Hypothalamus (tissue), 51 donors: ENCODE measurements at regions not wholly inside any gene's neighbourhood (a gene's known extent, or its start where the extent isn't known, plus 50 kb on each side); places are given as distances from the start of the nearest gene placed in this dataset.

Experiments
- DNase-seq, 51 donors: peaks; one replicate each; lab custom pipeline; 2025; lab: John Stamatoyannopoulos, UW

DNA sequence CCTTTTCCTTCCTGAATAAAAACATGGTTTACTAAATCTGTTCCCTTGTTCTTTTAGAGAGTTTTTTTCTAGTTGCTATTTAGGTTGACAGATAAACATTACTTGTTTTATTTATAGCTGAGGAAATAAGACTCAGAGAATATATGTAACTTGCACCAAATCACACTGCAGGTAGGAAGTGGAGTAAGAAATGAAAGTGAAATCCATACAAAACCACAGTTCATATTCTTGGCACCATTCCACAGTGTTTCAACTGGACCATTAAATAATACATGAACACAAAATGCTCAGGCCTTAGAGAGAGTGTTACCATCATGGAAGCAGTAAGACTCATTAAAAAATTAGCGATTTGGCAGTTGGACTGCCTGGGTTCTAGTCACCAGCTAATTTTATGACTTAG lies 326.9 kb upstream of the SLIT2 start:
- DNase-seq: no peak

DNA sequence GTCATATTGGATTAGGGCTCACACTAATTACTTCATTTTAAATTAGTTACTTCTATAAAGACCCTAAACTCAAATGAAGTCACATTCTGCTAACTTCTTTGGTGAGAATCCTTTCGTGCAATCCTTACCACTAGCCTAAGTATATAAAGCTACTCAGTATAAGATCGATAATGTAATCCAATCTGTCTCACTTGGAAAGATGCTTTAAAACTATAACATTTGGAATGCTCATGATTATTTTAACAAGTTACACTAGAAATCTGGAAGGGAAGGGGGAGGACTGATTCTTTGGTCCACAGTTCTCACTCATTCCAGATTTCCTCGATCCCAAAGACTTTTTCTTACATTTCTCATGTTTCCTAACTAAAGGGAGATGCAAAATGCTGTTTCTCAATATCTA lies 336.4 kb upstream of the SLIT2 start:
- no peak for DNase-seq

DNA sequence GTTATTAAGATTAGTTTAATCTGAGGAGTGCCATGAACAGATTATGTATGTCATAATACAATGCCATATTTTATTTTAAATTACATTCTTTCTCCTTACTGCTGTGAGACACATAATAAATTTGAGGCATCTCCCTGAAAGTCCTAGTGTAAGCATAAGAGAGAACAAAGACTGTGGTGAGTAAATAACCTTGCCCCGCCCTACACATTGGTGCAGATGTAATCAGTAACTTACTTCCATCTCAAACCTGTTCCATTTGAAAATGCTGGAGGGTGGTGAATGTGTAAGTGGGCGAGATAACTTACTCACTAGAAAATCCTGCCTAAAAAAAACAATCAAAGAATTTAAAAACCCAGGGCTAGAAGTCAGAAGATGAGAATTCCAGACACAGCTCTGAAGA lies 338.1 kb upstream of the SLIT2 start:
- no peak for DNase-seq

DNA sequence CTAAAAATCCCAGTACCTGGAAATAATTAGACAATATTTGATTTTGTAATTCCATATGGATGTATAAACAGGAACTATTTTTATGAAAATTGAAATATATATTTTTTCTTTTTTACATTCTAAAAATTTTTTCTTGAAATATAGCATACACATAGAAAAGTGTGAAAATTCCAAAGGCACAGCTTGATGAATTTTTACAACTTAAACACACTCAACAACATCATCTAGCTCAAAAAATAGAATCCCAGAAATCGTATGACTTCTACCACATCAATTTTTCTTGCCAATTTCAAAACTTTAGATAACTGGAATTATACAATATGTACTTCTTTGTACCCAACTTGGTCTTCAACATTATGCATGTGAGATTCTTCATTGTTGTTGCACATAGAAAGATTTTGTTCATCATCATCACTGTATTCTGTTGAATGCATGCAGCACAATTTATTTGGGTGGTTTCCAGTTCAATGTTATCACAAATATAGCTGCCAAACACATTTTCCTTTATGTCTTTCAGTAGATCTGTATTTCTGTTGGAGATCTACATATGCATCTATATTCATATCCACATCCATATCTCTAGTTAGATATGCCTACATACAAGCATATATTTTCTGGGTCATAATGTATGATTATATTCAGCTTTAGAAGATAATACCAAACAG lies 340.7 kb upstream of the SLIT2 start:
- DNase-seq: no peak

DNA sequence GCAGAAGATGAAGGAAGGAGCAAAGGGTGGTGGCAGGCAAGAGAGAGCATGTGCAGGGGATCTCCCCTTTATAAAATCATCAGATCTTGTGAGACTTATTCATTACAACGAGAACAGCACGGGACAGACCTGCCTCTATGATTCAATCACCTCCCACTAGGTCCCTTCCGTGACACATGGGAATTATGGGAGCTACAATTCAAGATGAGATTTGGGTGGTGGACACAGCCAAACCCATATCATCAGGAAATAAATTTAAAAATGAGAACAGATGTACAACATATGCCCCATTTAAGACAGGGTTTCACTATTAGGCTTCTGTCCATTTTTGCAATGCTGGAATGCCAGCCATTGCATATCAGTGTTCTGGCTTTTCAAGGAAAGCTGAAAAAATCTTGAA lies 346.7 kb upstream of the SLIT2 start:
- DNase-seq: no peak

DNA sequence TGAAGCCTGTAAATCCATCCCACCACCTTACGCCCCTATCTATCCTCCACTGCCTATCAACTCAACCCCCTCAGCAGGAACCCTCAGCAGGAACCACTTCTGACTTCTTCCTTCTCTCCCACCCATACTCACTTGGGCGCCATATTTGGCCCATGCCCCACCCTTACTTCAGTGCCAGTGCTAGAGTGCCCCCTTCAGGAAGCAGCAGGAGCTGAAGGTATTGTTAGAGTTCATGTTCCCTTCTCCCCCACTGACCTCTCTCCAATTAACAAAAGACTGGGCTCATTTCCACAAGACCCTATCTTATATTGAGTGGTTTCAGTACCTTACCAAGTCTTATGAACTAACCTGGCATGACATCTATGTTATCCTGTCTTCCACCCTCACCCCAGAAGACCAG lies 363.1 kb upstream of the SLIT2 start:
- DNase-seq: no peak

DNA sequence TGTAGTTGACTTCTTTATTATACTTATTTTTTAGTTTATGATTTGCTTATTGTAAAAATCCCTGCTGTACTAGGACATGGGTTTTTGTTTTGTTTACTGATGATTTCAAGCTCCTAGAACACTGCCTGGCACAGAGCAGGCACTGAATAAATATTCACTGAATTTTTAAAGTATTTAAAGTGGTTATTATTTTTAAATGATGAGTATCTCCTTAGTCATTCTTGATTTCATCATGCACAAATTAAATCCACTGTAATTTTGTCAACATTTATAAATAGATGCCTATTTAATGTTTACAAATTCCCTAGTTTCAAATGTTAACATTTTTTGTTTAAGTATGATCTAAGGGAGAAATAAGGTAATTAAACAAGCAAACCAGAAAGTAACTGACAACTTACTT lies 367.9 kb upstream of the SLIT2 start:
- DNase-seq: no peak

DNA sequence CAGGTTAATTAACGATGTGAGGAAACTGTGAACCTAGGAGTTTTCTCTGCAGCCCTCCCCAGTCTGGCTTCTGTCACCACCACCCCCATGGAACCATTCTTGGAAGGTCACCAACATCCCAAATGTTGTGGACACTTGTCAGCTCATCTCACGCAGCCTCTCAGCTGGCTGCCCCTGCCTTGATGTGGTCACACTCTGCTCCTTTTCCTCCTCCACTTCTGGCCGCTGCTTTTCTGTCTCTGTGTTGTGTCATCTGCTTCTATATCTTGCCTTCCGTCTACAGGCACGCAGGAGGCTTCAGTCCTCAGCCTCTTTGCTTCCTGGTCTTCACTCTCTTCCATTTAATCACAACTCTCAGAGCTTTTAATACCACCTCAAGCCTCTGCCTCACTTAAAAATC lies 371.5 kb upstream of the SLIT2 start:
- DNase-seq: no peak

DNA sequence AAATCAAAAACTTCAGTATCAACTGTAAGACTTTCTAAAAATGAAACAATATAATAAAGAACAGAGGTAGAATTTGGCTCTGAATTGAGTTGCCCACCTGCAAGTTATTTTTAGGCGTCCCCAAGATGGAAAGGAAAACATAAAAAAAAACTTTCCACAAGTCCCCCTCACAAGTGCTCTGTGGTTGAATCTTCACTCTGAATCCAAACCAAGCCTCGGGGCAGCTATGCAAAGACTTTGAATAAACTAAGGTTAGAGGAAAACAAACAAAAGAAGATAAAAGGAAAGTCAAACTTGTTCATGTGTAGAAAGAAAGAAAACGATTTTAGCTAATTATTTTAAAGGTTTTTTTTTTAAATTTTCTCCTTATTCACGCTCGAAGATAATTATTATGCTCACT lies 372.4 kb upstream of the SLIT2 start:
- DNase-seq: no peak

DNA sequence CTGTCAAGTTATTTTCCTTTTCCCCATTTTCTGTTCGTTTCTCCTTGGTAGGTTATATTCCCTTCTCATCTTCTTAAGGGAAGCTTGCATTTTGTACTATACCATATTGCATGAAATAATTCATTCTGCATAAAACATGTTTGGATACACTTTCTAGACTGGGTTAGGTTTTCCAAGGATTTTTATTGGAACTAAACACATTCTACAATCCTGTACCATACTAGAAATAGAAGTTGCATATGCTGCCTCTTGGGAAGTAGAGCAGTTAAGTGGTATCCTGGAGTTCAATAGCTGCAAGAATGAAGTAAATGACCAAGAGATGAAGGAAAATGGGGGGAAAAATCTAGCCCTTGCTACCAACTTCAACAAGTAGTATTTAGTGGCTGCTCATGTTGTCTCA lies 393.7 kb upstream of the SLIT2 start:
- DNase-seq: no peak

DNA sequence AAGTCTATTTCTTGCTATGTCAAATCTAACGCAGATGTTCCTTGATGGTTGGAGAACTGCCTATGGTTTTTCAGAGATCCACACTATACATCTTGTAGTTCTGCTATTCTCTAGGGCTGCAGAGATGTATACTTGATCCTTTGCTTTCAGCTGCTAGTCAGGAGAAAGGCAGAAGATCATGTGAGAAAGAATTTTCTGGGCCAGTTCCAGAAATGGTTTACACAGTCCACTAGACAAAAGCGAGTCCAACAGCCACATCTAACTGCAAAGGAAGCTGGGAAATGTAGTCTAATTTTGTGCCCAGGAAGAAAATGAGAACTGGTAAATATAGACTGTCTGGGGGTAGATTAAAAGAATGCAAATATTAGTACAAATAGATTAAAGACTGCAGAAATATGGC lies 394.3 kb upstream of the SLIT2 start:
- DNase-seq: no peak

DNA sequence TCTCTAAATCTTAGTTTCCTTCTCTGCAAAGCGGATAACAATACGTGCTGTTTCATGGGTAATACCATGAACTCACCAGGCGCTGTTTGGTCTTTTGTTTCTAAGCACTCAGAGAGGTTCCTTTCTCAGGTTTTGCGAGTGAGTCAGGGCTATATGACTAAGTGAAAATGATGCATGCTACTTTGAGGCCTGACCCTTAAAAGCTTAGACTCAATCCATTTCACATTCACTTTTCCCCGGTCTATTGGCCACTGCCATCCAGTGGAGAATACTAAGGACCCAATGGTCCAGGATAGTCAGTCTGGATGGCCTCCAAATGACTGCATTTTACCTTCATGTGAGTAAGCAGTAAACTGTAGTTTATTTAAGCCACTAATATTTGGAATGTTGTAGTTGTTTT lies 400.8 kb upstream of the SLIT2 start:
- DNase-seq: no peak

DNA sequence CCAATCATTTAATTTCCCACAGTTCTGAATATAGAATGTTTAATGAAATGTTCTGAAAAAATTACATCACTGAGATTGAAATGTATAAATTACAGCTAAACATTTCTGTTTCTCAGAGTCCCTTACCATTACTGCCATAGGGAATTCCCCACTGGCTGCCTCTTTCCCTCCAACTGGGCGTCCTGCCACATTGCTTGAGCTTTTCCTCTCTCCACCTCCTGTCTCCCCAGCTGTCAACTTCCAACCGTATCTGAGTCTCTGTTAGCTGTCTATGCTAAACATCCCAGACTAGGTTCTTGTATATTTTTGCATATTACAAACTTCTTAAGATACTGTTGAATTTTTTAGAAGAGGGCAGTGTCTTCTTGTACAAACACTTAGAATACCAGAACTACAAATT lies 407.3 kb upstream of the SLIT2 start:
- DNase-seq: no peak

DNA sequence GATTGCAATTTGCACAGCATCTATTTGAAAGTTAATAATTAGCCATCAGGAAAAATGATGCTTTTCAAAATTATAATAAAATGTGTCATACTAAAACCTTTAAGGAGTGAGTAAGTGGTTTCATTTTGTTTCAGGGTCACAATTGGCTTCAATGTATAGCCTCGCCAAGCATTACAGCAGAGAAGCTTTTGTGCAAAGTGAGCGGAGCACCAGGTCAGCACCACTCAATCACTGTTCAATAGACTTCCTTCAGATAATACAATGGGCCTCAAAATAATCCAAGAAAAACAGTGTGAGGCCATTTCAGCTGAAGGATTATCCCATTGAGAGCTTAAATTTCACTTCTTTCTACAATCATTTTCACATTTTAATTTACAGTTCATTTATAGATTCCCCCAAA lies 409.2 kb upstream of the SLIT2 start:
- DNase-seq: no peak

DNA sequence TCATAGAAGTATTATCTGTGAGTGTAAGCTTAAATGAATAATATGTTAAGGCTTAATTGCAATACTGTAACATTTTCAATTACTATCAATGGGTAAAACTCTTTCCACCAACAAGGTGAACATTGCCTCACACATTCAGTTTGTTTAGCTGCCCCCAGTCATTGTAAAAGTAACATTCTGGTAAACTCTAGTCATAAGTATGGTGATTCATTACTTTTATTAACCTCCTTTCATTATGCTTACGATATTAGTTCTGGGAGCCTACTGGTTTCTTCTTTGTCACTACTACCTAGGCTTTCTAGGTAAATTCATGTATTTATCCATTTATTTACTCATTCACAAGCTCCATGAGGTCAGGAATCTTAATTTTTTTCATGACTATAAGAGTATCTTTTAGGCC lies 412.8 kb upstream of the SLIT2 start:
- no peak for DNase-seq

DNA sequence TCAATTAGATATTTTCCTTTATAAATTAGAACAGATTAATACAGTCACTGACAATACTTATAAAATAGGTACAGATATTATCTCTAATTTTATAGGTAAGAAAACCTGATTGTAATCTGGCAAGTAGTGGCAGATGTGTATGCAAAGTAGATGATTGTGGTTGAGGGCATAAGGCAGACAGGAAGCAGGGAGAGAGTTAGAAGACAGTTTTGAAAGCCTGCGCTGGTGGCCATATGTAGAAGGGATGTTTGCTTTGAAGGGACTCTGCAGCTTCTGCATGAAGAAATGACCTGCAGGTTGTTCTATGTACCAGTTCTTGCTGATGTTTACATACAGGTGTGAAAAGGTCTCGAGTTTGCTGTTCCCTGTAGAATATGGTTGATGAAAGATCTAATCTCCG lies 416.3 kb upstream of the SLIT2 start:
- DNase-seq: no peak

DNA sequence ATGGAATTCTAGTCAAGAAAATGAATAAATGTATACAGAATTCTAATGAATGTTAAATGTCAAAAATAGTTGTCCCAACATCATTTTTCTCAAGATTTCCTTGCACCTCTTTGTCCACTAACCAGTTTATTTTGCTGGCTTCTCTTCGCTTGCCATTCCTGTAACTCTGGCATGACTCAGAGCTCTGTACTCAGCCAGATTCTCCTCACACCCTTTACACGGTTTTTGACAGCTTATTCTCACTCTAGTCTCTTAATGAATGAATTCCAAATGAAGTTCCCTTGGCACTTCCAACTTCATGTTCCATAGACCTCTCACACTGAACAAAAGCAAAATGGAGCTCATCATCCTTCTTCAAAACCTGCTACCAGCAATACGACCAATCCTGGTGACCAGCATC lies 419.3 kb upstream of the SLIT2 start:
- no peak for DNase-seq

DNA sequence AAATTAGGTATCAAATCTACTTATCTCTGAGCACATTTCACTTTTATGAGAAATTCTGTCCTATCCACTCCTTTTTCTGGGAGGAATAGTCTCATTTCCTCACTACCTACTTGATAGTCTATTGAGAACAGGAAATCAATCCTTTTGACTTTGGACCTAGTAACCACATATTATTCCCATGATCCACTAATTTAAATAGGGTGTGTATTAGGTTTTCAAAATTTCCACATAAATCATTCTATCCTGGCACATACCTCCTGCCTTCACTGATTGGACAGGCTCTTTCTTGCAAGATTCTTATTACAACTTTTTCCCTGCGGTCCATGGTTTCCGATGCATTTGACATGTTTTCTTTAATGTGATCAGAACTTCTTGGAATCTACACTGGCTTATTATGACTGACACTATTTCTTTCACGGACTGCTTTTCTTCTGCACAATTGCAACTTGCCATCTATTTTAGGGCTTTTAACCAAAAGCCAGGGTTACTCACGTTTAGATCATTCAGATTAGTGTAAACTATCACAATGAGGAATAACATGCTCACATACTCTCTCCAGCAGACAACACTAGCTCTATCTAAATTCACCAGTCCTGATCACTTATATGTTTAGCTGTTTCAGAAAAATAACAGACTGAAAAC lies 419.9 kb upstream of the SLIT2 start:
- no peak for DNase-seq

DNA sequence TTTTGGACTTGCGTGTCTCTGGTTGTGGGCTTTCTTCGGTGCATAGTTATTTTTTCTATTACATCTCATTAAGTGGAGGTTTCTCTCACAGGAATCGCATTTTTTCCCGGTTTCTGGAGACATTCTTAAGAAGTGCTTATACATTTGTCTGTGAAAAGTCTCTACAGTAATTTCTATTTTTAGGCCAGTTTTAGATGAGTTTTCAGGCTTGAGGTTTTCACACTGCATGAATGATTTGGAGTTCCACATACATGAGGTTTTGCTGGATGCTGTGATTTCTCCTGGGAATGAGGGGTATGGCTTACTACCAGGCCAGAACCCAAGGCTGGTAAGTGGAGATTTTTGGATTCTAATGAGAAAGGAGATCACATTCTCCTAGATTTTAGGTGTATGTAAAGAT lies 422.6 kb upstream of the SLIT2 start:
- DNase-seq: no peak

DNA sequence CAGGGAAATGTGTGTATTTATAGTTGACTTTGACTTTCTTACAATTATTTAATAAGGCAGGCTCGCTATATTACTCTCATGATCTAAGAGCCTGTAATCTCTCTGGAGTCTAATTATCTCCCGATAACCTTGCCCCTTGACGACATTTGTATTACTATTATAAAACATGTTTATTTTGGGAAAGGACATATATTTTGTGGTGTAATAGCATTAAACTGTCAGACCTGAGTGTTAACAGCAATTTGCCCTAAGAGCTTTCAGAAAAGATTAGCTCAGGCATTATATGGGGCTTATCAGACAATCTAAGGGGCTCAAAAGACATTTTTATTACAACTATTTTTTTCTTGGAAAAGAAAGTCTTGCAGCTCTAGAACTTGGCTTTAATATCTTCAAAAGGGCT lies 427.9 kb upstream of the SLIT2 start:
- DNase-seq: no peak

DNA sequence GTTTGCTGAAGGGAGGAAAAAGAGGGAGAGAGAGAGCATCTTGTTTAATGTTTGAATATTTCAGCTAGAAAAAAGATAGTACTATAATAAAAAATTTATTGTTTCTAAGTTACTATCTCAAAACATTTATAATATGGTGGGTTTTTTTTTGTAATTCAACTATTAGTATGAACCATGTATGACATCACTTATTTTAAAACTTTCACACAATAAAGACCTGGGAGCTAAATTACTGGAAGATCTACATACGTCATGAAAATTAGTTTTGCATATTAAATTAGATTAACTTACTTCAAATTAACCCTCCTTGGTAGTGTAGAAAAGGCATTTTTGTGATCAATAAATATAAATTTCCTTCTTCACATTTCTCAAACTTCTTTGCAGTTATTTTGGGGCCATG lies 432.0 kb upstream of the SLIT2 start:
- DNase-seq: no peak

DNA sequence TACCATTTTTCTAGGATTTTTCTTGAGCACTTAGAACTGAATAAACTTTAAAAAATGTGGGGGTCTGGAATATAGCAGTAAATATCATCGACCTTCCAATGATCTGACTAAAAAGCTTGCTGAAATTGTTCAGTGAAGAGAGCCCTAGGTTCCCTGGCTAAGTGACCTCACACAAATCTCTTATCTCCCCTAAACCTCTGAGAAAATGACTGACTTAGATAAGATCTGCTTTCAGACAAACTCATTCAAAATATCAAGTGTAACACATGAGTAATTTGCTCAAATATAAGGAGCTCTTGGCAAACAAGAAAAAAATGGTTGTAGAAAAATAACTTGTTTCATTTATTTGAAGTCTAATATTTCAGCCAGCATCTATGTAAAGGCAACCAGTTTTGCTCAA lies 441.7 kb upstream of the SLIT2 start:
- no peak for DNase-seq

DNA sequence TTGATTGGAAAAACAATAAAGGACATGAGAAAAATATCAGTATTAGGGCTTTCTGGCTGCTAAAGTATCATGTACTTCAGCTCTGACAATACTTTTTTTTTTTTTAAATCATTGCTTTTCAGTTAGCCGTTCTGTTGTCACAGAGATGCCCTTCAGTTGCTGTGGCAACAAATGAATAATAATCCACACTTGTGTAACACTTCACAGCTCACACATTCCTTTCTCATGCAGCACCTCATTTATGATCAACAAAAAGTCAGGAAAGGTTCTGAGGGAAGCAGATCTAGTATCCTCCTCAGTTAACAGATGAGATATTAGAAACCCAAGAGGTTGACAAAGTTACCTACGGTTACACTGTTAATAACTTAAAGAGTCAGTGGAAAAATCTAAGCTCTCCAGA lies 444.2 kb upstream of the SLIT2 start:
- no peak for DNase-seq
